ENCODE measurements at regions not wholly inside any gene's neighbourhood (a gene's known extent, or its start where the extent isn't known, plus 50 kb on each side); places are given as distances from the start of the nearest gene placed in this dataset.

- no peak overlapping the region for H3K4me3 ChIP-seq (replicated peaks; ENCODE audit: low read depth, low read length)
- DNase-seq (ENCODE audit: extremely low read depth, low read depth) = no peak
- TF ChIP-seq CTCF (IDR thresholded peaks at IDR 0.05; ENCODE audit: low read depth, low read length, missing control alignments) = no peak
Measured at GRCh38 chr6:112717856-112718255, 370.7 kb downstream of the RFPL4B start.

- H3K4me3 ChIP-seq (replicated peaks; ENCODE audit: low read depth, low read length) = no peak overlapping the region
- TF ChIP-seq CTCF (IDR thresholded peaks at IDR 0.05; ENCODE audit: low read depth, low read length, missing control alignments) = no peak
- DNase-seq (ENCODE audit: extremely low read depth, low read depth) = no peak
Measured at GRCh38 chr6:112725541-112726085, 378.5 kb downstream of the RFPL4B start.

GRCh38 chr6:112735129-112735528 lies 388.0 kb downstream of the RFPL4B start:
- no peak for TF ChIP-seq CTCF (IDR thresholded peaks at IDR 0.05; ENCODE audit: low read depth, low read length, missing control alignments)
- DNase-seq (ENCODE audit: extremely low read depth, low read depth) = no peak

GRCh38 chr6:112739766-112740165 lies 392.6 kb downstream of the RFPL4B start:
- no peak for DNase-seq (ENCODE audit: extremely low read depth, low read depth)
- no peak for TF ChIP-seq CTCF (IDR thresholded peaks at IDR 0.05; ENCODE audit: low read depth, low read length, missing control alignments)
- H3K4me3 ChIP-seq (replicated peaks; ENCODE audit: low read depth, low read length) = no peak overlapping the region

More at GRCh38 chr6:112735129-112735528, 388.0 kb downstream of the RFPL4B start:
- H3K4me3 ChIP-seq (replicated peaks; ENCODE audit: low read depth, low read length) = no peak overlapping the region

- no peak for TF ChIP-seq CTCF (IDR thresholded peaks at IDR 0.05; ENCODE audit: low read depth, low read length, missing control alignments)
- H3K4me3 ChIP-seq (replicated peaks; ENCODE audit: low read depth, low read length) = no peak overlapping the region
- no peak for DNase-seq (ENCODE audit: extremely low read depth, low read depth)
Measured at GRCh38 chr6:112743323-112743722, 396.2 kb downstream of the RFPL4B start.

GRCh38 chr6:112744827-112745226 lies 397.7 kb downstream of the RFPL4B start:
- H3K4me3 ChIP-seq (replicated peaks; ENCODE audit: low read depth, low read length) = no peak overlapping the region
- no peak for DNase-seq (ENCODE audit: extremely low read depth, low read depth)
- no peak for TF ChIP-seq CTCF (IDR thresholded peaks at IDR 0.05; ENCODE audit: low read depth, low read length, missing control alignments)

- TF ChIP-seq CTCF (IDR thresholded peaks at IDR 0.05; ENCODE audit: low read depth, low read length, missing control alignments) = no peak
- no peak for DNase-seq (ENCODE audit: extremely low read depth, low read depth)
- no peak overlapping the region for H3K4me3 ChIP-seq (replicated peaks; ENCODE audit: low read depth, low read length)
Measured at GRCh38 chr6:112745765-112746164, 398.6 kb downstream of the RFPL4B start.
